ENCODE measurements at regions not wholly inside any gene's neighbourhood (a gene's known extent, or its start where the extent isn't known, plus 50 kb on each side); places are given as distances from the start of the nearest gene placed in this dataset.
"Not testable (repeated sequence)": the region's sequence is repeated elsewhere in the genome, so short reads cannot be mapped to it uniquely, and the experiment has no call there.

DNA sequence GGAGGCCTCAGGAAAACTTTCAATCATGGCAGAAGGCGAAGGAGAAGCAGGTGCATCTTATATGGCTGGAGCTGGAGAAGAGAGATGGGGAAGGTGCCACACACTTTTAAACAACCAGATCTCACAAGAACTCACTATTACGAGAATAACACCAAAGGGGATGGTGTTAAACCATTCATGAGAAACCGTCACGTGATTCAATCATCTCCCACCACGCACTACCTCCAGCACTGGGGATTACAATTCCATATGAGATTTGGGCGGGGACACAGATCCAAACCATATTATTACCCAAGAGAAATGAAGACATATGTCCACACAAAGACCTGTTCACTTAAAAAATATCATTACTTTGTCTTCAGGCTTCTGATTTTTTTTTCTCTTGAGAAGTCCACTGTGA is 518.5 kb downstream of the DCDC2C start:
- no peak overlapping the region for H3K4me3 ChIP-seq (ENCODE audit: low read depth, low read length)

GRCh38 chr2:4244422-4244821 is 541.0 kb downstream of the DCDC2C start:
- not testable (repeated sequence) for H3K4me3 ChIP-seq (ENCODE audit: low read depth, low read length)

DNA sequence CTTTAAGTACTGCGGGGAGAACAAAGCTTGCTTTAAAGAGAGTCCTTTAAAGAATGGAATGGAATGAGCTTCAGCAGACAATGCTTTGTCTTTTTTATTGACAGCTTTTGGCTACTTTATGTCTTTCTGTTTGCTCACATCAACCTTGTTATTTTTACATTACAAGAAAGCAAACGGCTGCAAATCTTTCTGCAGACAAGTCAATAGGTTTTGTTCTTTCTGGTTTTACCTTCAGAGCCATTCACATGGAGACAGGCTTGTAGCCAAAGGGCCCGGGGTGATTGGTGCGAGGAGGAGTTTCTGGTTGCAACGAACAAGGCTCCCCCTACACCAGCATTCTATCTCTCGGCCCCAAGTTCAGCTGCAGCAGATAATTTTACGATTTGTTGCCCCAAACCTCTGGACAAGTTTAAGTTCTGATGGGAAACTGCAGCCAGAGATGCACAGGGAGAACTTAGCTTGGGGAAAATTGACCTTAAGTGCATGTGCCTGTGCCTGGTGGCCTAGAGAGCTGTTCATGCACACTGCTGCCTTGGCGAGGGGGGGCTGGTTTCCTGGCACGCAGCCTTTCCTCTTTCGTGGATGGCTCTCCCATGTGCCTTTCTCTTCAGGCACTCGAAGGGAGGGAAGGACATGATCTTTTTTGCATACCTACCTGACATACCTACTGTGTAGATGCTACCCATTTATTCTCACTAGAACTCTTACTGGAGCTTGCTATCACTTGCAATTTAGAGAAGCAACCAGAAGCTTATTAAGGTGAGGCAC is 543.2 kb downstream of the DCDC2C start:
- no peak overlapping the region for H3K4me3 ChIP-seq (ENCODE audit: low read depth, low read length)

- H3K4me3 ChIP-seq (ENCODE audit: low read depth, low read length): no peak overlapping the region
These were observed 544.4 kb downstream of the DCDC2C start for GRCh38 chr2:4247791-4248190.

DNA sequence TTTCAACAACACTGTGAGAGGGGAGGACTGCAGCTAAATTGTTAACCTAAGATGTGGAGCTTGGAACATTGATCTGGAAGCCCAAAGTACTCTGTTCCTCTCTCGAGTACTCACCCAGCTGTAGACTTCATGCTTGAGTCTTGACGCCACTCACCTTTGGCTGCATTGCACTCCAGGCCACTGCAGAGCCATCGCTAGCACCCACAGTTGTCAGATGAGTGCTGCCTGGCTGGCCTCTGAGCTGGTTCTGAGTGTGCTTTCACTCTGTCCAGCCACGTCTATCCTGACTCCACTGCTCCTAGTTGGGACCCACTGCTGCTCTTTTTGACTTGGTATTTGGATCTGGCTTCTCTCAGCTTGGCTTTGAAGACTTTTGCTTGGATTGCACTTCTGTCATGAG is 552.1 kb downstream of the DCDC2C start:
- no peak overlapping the region for H3K4me3 ChIP-seq (ENCODE audit: low read depth, low read length)

- H3K4me3 ChIP-seq (ENCODE audit: low read depth, low read length): no peak overlapping the region
These were observed 553.0 kb downstream of the DCDC2C start for GRCh38 chr2:4256351-4256750.

GRCh38 chr2:4258563-4258962 is 555.2 kb downstream of the DCDC2C start:
- no peak overlapping the region for H3K4me3 ChIP-seq (ENCODE audit: low read depth, low read length)

DNA sequence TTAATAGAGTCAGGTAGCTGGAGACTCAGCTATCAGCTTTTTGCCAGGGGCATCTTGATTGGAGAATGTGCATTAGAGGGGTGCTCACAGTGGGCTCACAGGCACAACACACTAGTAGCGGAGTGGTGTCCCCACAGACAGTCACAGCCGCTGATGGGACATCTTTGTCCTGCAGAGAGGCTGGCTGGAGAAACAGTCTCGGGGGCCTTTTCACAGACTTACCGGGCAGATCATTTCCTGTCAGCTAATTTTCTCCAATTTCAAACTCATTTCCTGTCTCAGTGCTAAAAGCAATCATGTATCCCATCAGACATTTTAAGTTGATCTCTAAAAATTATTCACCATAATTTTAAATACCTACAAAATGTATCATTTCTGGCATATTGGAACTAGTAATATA is 562.6 kb downstream of the DCDC2C start:
- H3K4me3 ChIP-seq (ENCODE audit: low read depth, low read length): no peak overlapping the region

GRCh38 chr2:4269885-4270284 is 566.5 kb downstream of the DCDC2C start:
- H3K4me3 ChIP-seq (ENCODE audit: low read depth, low read length): no peak overlapping the region

DNA sequence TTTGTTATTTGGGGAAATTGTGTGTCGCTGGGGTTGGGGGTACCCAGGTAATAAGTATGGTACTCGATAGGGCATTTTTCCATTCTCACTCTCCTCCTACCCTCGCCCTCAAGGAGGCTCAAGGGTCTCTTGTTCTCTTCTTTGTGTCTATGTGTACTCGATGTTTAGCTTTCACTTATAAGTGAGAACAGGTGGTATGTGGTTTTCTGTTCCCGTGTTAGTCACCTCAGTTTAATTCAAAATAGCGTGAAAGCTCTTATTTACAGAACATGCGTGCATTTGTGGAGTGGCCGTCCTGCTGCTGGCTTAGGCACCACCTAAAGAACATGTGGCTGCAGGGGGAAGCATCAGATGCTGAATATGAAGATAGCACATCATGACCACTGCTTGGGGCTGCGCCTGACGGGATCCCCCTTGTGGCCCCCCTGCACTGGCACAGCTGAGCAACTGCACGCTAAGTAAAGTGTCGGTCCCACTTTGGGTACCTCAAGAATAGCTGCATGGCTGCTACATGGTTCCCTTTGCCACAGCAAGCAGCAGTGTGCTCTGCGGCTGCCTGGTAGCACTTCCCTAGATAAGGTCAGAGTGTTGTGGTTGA is 569.0 kb downstream of the DCDC2C start:
- no peak overlapping the region for H3K4me3 ChIP-seq (ENCODE audit: low read depth, low read length)

DNA sequence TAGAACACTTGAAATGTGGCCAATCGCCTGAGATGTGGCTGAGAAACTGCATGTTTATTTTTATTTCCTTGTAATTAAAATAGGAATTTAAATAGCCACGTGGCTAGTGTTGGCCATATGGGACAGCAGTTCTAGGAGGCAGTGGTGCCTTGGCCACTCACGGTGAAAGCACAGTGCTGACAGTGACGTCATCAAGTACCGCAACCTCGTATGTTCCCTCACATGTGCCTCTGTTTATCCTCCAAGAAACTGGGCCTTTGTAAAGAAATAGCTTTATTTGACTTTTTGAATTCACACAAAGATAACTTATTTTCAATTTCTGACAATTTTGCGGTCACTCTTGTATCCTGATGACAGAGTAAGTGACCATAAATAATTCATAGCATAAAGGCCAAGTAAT is 575.0 kb downstream of the DCDC2C start:
- no peak overlapping the region for H3K4me3 ChIP-seq (ENCODE audit: low read depth, low read length)

- no peak overlapping the region for H3K4me3 ChIP-seq (ENCODE audit: low read depth, low read length)
These were observed 576.1 kb downstream of the DCDC2C start for GRCh38 chr2:4279431-4279830.

GRCh38 chr2:4291430-4291829 is 588.1 kb downstream of the DCDC2C start:
- no peak overlapping the region for H3K4me3 ChIP-seq (ENCODE audit: low read depth, low read length)

DNA sequence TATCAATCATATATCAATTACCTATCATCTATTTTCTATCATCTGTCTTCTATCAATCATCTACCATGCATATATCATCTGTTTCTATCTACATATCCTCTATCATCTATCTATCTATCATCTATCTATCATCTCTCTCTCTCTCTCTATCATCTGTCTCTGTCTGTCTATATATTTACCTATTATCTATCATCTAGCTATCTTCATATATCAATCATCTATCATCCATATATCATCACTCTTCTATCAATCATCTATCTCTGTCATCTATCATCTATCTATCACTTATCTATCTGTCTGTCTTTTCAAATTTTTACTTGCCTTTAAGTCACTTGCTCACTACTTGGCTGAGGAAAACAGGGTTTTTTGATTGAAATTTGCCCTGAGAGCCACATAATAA is 592.3 kb downstream of the DCDC2C start:
- H3K4me3 ChIP-seq (ENCODE audit: low read depth, low read length): no peak overlapping the region

DNA sequence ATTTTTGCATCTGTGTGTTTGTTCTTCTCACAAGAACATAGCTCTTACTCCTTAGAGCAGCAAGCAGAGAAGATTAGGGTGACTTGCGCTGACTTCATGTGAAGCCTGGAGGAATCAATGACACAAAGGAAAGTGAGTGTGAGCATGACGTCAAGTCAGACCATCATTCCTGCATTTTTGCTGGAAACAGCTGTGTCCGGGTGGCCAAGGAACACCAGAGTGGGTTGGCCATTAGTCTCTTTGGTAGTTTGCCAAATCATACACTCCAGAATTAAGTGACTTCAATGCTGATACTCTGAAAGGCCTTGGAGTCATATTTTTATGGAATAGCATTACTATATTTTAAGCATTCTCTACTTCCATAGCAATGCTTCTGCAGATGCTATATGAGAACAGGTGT is 597.2 kb downstream of the DCDC2C start:
- no peak overlapping the region for H3K4me3 ChIP-seq (ENCODE audit: low read depth, low read length)

GRCh38 chr2:4324531-4324930 is 621.2 kb downstream of the DCDC2C start:
- no peak overlapping the region for H3K4me3 ChIP-seq (ENCODE audit: low read depth, low read length)

DNA sequence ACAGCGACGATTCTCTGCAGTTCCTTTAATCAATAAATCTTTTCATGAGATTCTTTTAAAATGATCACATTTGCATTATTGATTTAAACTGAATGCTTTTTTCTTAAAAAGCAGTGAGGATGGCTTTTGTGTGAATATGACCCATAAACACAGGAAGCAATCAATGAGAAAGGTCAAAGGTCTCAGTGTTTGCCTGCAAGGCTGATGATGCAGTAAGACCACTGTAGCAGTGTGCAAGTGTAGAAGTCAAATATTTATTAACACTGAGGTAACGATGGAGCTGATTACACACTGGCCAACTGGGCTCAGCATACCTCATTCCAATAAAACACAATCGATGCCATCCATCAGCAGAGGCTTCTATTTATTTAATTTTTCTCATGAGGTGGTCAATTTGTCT is 633.5 kb downstream of the DCDC2C start:
- no peak overlapping the region for H3K4me3 ChIP-seq (ENCODE audit: low read depth, low read length)

DNA sequence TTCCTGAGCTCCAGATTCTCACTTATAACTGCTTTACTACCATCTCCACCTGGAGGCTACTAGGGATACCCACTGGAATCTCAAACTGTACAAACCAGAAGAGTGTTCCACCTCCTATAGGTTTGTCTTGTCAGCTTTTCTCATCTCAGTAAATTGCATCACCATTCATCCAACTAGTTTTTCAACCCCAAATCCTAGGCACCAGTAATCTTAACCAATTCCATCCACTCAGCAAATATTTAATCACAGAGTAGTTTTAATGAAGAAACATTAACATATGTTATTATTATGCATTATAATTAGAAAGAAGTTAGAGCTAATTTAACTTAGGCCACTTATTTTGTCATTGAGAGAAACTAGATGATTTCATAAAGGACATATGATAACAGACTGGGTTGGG is 635.0 kb downstream of the DCDC2C start:
- H3K4me3 ChIP-seq (ENCODE audit: low read depth, low read length): no peak overlapping the region

GRCh38 chr2:4340536-4340935 is 637.2 kb downstream of the DCDC2C start:
- H3K4me3 ChIP-seq (ENCODE audit: low read depth, low read length): no peak overlapping the region

- H3K4me3 ChIP-seq (ENCODE audit: low read depth, low read length): no peak overlapping the region
These were observed 643.3 kb downstream of the DCDC2C start for GRCh38 chr2:4346628-4347027.

DNA sequence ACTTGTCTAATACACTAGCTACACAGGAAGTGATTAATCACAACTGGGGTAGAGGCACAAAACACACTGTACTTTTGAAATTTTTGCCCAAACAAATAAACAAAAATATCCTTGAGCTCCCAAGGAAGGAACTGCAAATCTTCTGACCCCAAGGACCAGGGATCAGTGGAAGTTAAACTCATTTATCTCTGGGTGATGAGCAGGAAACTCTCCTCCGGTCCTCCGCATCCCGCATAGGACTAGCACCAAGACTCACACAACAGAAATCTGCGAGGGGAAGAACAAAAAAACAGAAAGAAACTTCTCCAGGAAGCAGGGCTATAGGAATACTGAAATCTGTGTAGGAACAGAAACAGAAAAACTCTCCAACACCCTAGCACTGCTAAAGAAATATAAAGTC is 650.3 kb downstream of the DCDC2C start:
- H3K4me3 ChIP-seq (ENCODE audit: low read depth, low read length): no peak overlapping the region

DNA sequence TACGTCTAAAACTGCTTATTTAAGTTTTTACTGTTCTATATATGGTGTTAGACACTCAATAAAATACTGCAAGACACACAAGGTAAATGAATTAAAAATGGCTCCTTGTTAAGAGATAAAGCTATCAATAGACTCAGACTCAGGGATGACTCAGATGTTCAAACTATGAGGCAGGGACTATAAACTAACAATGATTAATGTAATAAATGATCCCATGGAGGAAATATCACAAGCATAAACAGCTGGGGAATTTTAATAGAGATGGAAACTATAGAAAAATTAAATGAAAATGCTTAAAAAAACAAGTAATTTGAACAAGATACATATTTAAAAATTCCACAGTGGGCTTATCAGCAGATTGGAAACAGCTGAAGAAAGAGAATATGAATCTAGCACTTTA is 650.8 kb downstream of the DCDC2C start:
- H3K4me3 ChIP-seq (ENCODE audit: low read depth, low read length): no peak overlapping the region

GRCh38 chr2:4354678-4355077 is 651.3 kb downstream of the DCDC2C start:
- no peak overlapping the region for H3K4me3 ChIP-seq (ENCODE audit: low read depth, low read length)
